HEK293 (cell line): ENCODE measurements at regions not wholly inside any gene's neighbourhood (a gene's known extent, or its start where the extent isn't known, plus 50 kb on each side); places are given as distances from the start of the nearest gene placed in this dataset.

Source experiments
- CTCF ChIA-PET: fragments of 350-600 bp; formaldehyde crosslinking; extraction: SDS; loops from one replicate; lab custom pipeline; 2021; ENCODE audit warnings: antibody characterized with exemption; lab: Yijun Ruan, JAX
- POLR2A ChIA-PET: fragments of 300-600 bp; formaldehyde crosslinking; extraction: SDS; loops from one replicate; lab custom pipeline; 2020; ENCODE audit warnings: antibody characterized with exemption, inconsistent platforms; lab: Yijun Ruan, JAX
- H3K27ac ChIP-seq: fragments of 200-500 bp; sonication (Bioruptor generic); 2 replicates; pipeline ENCODE4 v1.5.1; 2014; ENCODE audit warnings: low read depth, low read length, control low read depth, inconsistent platforms; ENCODE audit errors: extremely low read depth
- H3K36me3 ChIP-seq, 2 experiments: fragments of 200-500 bp in 1 of 2; sonication (Bioruptor generic) in 1 of 2; 1 replicate in 1 of 2; 2 replicates in 1 of 2; pipeline ENCODE4 v1.5.1; 2014 to 2017; ENCODE audit warnings: inconsistent platforms in 2 of 2, low read length in 2 of 2; ENCODE audit not compliant: control insufficient read depth in 2 of 2, insufficient read depth in 1 of 2
- H3K4me1 ChIP-seq: fragments of 200-500 bp; sonication (Bioruptor generic); 2 replicates; pipeline ENCODE4 v1.5.1; 2014; ENCODE audit warnings: mild to moderate bottlenecking, low read length, inconsistent platforms; ENCODE audit not compliant: control insufficient read depth, insufficient read depth
- H3K4me3 ChIP-seq: 2 replicates; pipeline ENCODE4 v1.5.1; 2011; ENCODE audit warnings: low read depth, mild to moderate bottlenecking, control low read depth, low read length, moderate library complexity
- H3K9me3 ChIP-seq: fragments of 200-500 bp; sonication (Bioruptor generic); 2 replicates; pipeline ENCODE4 v1.5.1; 2014; ENCODE audit warnings: low read depth, low read length, inconsistent platforms; ENCODE audit not compliant: control insufficient read depth, insufficient read depth
- EGR2 ChIP-seq: fragments of 450-650 bp; formaldehyde crosslinking; IDR thresholded peaks from 2 replicates; pipeline ENCODE4 v1.5.1; 2016; ENCODE audit warnings: low read depth, missing biosample characterization, missing genetic modification characterization
- KLF8 ChIP-seq: fragments of 450-650 bp; formaldehyde crosslinking; IDR thresholded peaks from 2 replicates; pipeline ENCODE4 v1.5.1; 2016; ENCODE audit warnings: missing biosample characterization, missing genetic modification characterization
- SCRT1 ChIP-seq: fragments of 450-650 bp; formaldehyde crosslinking; IDR thresholded peaks from 2 replicates; pipeline ENCODE4 v1.5.1; 2016; ENCODE audit warnings: missing biosample characterization, missing genetic modification characterization, borderline replicate concordance
- SCRT2 ChIP-seq: fragments of 450-650 bp; formaldehyde crosslinking; IDR thresholded peaks from 2 replicates; pipeline ENCODE4 v1.5.1; 2016; ENCODE audit warnings: missing biosample characterization, missing genetic modification characterization
- SP7 ChIP-seq: fragments of 450-650 bp; formaldehyde crosslinking; IDR thresholded peaks from 2 replicates; pipeline ENCODE4 v1.5.1; 2016; ENCODE audit warnings: missing biosample characterization, missing genetic modification characterization
- ZFHX2 ChIP-seq: fragments of 450-650 bp; formaldehyde crosslinking; conservative IDR thresholded peaks from 2 replicates; pipeline ENCODE4 v1.5.1; 2016; ENCODE audit warnings: missing biosample characterization, missing genetic modification characterization
- ZNF10 ChIP-seq: fragments of 450-650 bp; formaldehyde crosslinking; IDR thresholded peaks from 2 replicates; pipeline ENCODE4 v1.5.1; 2017; ENCODE audit warnings: missing biosample characterization, missing genetic modification characterization
- ZNF114 ChIP-seq: fragments of 450-650 bp; formaldehyde crosslinking; IDR thresholded peaks from 2 replicates; pipeline ENCODE4 v1.5.0; 2017; ENCODE audit warnings: missing biosample characterization, missing genetic modification characterization
- ZNF239 ChIP-seq: fragments of 450-650 bp; formaldehyde crosslinking; IDR thresholded peaks from 2 replicates; pipeline ENCODE4 v1.5.1; 2016; ENCODE audit warnings: missing biosample characterization, missing genetic modification characterization
- ZNF302 ChIP-seq: fragments of 450-650 bp; formaldehyde crosslinking; IDR thresholded peaks from 2 replicates; pipeline ENCODE4 v1.5.1; 2016; ENCODE audit warnings: missing biosample characterization, missing genetic modification characterization, low read depth
- ZNF335 ChIP-seq: fragments of 450-650 bp; formaldehyde crosslinking; conservative IDR thresholded peaks from 2 replicates; pipeline ENCODE4 v1.5.1; 2016; ENCODE audit warnings: missing biosample characterization, missing genetic modification characterization
- ZNF530 ChIP-seq: fragments of 450-650 bp; formaldehyde crosslinking; IDR thresholded peaks from 2 replicates; pipeline ENCODE4 v1.5.1; 2016; ENCODE audit warnings: low read depth, missing biosample characterization, missing genetic modification characterization
- ZNF561 ChIP-seq: fragments of 450-650 bp; IDR thresholded peaks from 2 replicates; pipeline ENCODE4 v1.5.1; 2018; ENCODE audit warnings: missing biosample characterization, missing genetic modification characterization, borderline replicate concordance
- ZNF610 ChIP-seq: fragments of 450-650 bp; formaldehyde crosslinking; IDR thresholded peaks from 2 replicates; pipeline ENCODE4 v1.5.1; 2016; ENCODE audit warnings: missing biosample characterization, missing genetic modification characterization, borderline replicate concordance
- ZNF626 ChIP-seq: fragments of 450-650 bp; sonication (Bioruptor Pico); formaldehyde crosslinking; IDR thresholded peaks from 2 replicates; pipeline ENCODE4 v1.5.1; 2018; ENCODE audit warnings: missing biosample characterization, missing genetic modification characterization, inconsistent platforms
- ZNF664 ChIP-seq: fragments of 450-650 bp; formaldehyde crosslinking; IDR thresholded peaks from 2 replicates; pipeline ENCODE4 v1.5.1; 2016; ENCODE audit warnings: missing biosample characterization, missing genetic modification characterization
- ZNF677 ChIP-seq: fragments of 450-650 bp; IDR thresholded peaks from 2 replicates; pipeline ENCODE4 v1.5.0; 2018; ENCODE audit warnings: missing biosample characterization, mild to moderate bottlenecking, missing genetic modification characterization, moderate library complexity
- TF ChIP-seq, protein P1 (sequence below): fragments of 450-650 bp; formaldehyde crosslinking; IDR thresholded peaks from 2 replicates; pipeline ENCODE4 v1.5.1; 2016; ENCODE audit warnings: missing biosample characterization, missing genetic modification characterization, borderline replicate concordance
- TF ChIP-seq, protein P2 (sequence below): fragments of 450-650 bp; formaldehyde crosslinking; IDR thresholded peaks from 2 replicates; pipeline ENCODE4 v1.5.1; 2016; ENCODE audit warnings: missing biosample characterization, missing genetic modification characterization
- TF ChIP-seq, protein P3 (sequence below): fragments of 450-650 bp; formaldehyde crosslinking; IDR thresholded peaks from 2 replicates; pipeline ENCODE4 v1.5.1; 2016; ENCODE audit warnings: missing biosample characterization, missing genetic modification characterization
- TF ChIP-seq, protein P4 (sequence below): fragments of 450-650 bp; formaldehyde crosslinking; IDR thresholded peaks from 2 replicates; pipeline ENCODE4 v1.5.1; 2016; ENCODE audit warnings: missing biosample characterization, missing genetic modification characterization
- TF ChIP-seq, protein P5 (sequence below): fragments of 450-650 bp; formaldehyde crosslinking; IDR thresholded peaks from 2 replicates; pipeline ENCODE4 v1.5.1; 2016; ENCODE audit warnings: missing biosample characterization, missing genetic modification characterization

DNA sequence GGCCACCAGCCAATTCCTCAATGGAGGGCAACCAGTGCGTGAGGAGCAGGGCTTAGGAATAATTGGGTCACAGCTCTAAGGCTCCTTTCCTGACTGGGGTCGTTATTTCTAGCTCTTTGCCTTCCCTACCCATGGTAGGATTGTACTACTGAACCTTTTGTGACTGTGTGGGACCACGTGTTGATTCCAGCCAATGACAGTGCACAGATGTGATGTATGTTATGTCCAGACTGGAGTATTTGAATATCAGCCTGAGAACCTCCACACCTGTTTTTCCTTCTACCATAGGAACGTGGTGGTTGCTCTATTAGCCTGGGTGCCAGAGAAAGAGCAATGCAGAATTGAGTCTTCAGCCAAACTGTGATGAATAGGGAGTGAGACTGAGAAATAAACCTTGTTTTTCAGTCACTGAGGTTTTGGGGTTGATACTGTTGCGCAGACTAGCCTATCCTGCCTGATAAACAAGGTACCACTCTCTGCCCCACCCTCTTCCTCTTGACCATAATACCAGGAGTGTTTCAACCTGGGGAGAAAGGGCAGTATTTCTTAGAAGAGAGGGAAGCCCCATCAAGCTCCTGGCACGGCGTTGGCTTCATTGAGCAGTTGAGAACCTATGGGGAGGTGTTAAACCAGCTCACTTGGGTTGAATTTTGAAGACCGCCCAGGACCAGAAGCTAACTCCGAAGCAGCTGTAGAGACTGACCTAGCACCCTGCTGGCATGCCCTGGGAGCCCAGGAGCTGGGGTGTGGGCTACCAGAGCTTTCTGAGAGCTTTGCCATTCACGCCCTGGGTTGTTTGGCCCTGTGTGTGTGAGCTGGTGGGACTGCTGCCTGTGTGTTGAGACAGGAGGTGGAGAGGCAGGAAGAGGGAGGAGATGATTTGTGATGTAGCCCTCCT is 105.5 kb upstream of the BACH2 start:
- no peaks in the 10 kb centered on the region for H3K36me3 ChIP-seq
- CTCF ChIA-PET: interaction anchor here (0.6 to 3.5 kb wide), 6 partner anchors 9 to 320 kb away, joined by 3 to 27 read pairs (median 6); no protein-coding TSS in a partner anchor

DNA sequence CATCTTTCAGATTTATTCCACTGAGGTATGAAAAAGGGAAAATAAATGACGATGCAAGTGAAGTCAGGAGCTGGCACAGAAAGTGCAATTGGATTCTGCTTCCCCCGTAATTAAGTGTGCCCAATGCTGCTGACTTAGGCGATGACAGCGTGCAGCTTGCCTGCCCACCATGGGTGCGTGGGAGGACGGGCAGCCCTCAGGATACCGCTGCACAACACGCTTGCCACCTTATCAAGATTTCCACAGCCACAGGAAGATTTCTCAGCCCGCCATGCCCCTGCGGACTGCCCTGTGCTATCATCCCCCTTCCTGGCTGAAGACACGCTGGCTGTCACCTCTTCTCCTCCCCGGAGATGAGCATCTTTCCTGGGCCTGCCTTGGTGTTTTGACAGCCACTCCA is 103.3 kb upstream of the BACH2 start:
- ChIA-PET CTCF (interaction anchor here (0.6 to 1.6 kb wide), 5 partner anchors 12 to 217 kb away, joined by 3 to 7 read pairs (median 3); no protein-coding TSS in a partner anchor), POLR2A (interaction anchor here (0.6 kb wide), 1 partner anchor 109 kb away, joined by 3 read pairs; no protein-coding TSS in a partner anchor)
- Histone ChIP-seq H3K4me3 (no peak overlapping the region), H3K4me1 (0 out of 2 replicates have a peak, but pooled peaks cover 4% of the 10 kb centered on the region), H3K27ac (no peak overlapping the region), H3K9me3 (no peaks in the 10 kb centered on the region), H3K36me3 (no peaks in the 10 kb centered on the region)
- TF ChIP-seq ZFHX2 (tag by site-specific recombination) (peak; percentile 95), EGR2 (tag by site-specific recombination) (peak; percentile 90), ZNF10 (no peak), KLF8 (no peak), ZNF302 (tag by site-specific recombination) (no peak), ZNF664 (tag by site-specific recombination) (no peak), ZNF561 (no peak), ZNF530 (tag by site-specific recombination) (no peak), ZNF114 (tag by site-specific recombination) (no peak), ZNF335 (tag by site-specific recombination) (no peak), ZNF239 (no peak), SCRT1 (tag by site-specific recombination) (no peak), ZNF677 (tag by site-specific recombination) (no peak), SP7 (0 out of 2 replicates have a peak, but pooled peaks have one; percentile 31)
- TF ChIP-seq, protein P1, sequence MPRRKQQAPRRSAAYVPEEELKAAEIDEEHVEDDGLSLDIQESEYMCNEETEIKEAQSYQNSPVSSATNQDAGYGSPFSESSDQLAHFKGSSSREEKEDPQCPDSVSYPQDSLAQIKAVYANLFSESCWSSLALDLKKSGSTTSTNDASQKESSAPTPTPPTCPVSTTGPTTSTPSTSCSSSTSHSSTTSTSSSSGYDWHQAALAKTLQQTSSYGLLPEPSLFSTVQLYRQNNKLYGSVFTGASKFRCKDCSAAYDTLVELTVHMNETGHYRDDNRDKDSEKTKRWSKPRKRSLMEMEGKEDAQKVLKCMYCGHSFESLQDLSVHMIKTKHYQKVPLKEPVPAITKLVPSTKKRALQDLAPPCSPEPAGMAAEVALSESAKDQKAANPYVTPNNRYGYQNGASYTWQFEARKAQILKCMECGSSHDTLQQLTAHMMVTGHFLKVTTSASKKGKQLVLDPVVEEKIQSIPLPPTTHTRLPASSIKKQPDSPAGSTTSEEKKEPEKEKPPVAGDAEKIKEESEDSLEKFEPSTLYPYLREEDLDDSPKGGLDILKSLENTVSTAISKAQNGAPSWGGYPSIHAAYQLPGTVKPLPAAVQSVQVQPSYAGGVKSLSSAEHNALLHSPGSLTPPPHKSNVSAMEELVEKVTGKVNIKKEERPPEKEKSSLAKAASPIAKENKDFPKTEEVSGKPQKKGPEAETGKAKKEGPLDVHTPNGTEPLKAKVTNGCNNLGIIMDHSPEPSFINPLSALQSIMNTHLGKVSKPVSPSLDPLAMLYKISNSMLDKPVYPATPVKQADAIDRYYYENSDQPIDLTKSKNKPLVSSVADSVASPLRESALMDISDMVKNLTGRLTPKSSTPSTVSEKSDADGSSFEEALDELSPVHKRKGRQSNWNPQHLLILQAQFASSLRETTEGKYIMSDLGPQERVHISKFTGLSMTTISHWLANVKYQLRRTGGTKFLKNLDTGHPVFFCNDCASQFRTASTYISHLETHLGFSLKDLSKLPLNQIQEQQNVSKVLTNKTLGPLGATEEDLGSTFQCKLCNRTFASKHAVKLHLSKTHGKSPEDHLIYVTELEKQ (tag by site-specific recombination): no peak
- TF ChIP-seq, protein P2, sequence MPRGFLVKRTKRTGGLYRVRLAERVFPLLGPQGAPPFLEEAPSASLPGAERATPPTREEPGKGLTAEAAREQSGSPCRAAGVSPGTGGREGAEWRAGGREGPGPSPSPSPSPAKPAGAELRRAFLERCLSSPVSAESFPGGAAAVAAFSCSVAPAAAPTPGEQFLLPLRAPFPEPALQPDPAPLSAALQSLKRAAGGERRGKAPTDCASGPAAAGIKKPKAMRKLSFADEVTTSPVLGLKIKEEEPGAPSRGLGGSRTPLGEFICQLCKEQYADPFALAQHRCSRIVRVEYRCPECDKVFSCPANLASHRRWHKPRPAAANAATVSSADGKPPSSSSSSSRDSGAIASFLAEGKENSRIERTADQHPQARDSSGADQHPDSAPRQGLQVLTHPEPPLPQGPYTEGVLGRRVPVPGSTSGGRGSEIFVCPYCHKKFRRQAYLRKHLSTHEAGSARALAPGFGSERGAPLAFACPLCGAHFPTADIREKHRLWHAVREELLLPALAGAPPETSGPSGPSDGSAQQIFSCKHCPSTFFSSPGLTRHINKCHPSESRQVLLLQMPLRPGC (tag by site-specific recombination): no peak
- TF ChIP-seq, protein P3, sequence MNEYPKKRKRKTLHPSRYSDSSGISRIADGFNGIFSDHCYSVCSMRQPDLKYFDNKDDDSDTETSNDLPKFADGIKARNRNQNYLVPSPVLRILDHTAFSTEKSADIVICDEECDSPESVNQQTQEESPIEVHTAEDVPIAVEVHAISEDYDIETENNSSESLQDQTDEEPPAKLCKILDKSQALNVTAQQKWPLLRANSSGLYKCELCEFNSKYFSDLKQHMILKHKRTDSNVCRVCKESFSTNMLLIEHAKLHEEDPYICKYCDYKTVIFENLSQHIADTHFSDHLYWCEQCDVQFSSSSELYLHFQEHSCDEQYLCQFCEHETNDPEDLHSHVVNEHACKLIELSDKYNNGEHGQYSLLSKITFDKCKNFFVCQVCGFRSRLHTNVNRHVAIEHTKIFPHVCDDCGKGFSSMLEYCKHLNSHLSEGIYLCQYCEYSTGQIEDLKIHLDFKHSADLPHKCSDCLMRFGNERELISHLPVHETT (tag by site-specific recombination): no peak
- TF ChIP-seq, protein P4, sequence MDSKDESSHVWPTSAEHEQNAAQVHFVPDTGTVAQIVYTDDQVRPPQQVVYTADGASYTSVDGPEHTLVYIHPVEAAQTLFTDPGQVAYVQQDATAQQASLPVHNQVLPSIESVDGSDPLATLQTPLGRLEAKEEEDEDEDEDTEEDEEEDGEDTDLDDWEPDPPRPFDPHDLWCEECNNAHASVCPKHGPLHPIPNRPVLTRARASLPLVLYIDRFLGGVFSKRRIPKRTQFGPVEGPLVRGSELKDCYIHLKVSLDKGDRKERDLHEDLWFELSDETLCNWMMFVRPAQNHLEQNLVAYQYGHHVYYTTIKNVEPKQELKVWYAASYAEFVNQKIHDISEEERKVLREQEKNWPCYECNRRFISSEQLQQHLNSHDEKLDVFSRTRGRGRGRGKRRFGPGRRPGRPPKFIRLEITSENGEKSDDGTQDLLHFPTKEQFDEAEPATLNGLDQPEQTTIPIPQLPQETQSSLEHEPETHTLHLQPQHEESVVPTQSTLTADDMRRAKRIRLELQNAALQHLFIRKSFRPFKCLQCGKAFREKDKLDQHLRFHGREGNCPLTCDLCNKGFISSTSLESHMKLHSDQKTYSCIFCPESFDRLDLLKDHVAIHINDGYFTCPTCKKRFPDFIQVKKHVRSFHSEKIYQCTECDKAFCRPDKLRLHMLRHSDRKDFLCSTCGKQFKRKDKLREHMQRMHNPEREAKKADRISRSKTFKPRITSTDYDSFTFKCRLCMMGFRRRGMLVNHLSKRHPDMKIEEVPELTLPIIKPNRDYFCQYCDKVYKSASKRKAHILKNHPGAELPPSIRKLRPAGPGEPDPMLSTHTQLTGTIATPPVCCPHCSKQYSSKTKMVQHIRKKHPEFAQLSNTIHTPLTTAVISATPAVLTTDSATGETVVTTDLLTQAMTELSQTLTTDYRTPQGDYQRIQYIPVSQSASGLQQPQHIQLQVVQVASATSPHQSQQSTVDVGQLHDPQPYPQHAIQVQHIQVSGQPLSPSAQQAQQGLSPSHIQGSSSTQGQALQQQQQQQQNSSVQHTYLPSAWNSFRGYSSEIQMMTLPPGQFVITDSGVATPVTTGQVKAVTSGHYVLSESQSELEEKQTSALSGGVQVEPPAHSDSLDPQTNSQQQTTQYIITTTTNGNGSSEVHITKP: no peak
- TF ChIP-seq, protein P5, sequence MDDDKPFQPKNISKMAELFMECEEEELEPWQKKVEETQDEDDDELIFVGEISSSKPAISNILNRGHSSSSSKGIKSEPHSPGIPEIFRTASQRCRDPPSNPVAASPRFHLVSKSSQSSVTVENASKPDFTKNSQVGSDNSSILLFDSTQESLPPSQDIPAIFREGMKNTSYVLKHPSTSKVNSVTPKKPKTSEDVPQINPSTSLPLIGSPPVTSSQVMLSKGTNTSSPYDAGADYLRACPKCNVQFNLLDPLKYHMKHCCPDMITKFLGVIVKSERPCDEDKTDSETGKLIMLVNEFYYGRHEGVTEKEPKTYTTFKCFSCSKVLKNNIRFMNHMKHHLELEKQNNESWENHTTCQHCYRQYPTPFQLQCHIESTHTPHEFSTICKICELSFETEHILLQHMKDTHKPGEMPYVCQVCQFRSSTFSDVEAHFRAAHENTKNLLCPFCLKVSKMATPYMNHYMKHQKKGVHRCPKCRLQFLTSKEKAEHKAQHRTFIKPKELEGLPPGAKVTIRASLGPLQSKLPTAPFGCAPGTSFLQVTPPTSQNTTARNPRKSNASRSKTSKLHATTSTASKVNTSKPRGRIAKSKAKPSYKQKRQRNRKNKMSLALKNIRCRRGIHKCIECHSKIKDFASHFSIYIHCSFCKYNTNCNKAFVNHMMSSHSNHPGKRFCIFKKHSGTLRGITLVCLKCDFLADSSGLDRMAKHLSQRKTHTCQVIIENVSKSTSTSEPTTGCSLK: no peak

More for the DNA sequence above, 105.5 kb upstream of the BACH2 start:
- H3K9me3 ChIP-seq: no peaks in the 10 kb centered on the region
- POLR2A ChIA-PET: no interaction called here
- 0 out of 2 replicates have a peak, but pooled peaks cover 4% of the 10 kb centered on the region for H3K4me1 ChIP-seq
- no peak overlapping the region for H3K27ac ChIP-seq
- H3K4me3 ChIP-seq: no peak overlapping the region
- TF ChIP-seq SCRT2 (tag by site-specific recombination) (0 out of 2 replicates have a peak, but pooled peaks have one; percentile 15), ZNF626 (no peak), ZNF610 (no peak)
- TF ChIP-seq, all 188 proteins: peak for 1
